ENCODE measurements at regions not wholly inside any gene's neighbourhood (a gene's known extent, or its start where the extent isn't known, plus 50 kb on each side); places are given as distances from the start of the nearest gene placed in this dataset.

DNA sequence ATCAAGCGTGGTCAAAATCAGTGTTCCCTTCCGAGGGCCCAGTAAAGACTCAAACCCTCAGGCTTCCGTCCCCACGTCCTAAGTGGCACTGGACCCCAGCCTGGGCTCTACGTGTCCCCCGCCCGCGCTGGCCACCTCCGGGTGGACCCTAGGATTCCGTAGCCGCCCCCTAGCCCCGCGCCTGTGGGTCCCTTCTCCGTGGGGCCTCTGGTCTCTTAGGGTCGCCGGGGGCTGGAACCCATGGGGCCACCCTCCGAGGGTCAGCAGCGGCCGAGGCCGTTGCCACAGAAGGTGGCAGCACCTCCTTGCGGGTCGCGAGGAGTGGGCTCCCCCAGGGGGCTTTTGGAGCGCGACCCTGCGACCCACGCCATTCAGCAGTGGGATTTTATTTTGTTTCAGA, 170.5 kb upstream of the EEPD1 start:
- H3K4me1 ChIP-seq (ENCODE audit: control insufficient read depth, low read length) = peaks cover 3% of the 10 kb centered on the region; the same call in 1 of the 2 replicates
- no peak overlapping the region for H3K4me2 ChIP-seq (ENCODE audit: low read length)
- no peak for TF ChIP-seq EZH2phosphoT487 (IDR thresholded peaks at IDR 0.05; ENCODE audit: borderline replicate concordance, low read length)
- TF ChIP-seq, protein P1, sequence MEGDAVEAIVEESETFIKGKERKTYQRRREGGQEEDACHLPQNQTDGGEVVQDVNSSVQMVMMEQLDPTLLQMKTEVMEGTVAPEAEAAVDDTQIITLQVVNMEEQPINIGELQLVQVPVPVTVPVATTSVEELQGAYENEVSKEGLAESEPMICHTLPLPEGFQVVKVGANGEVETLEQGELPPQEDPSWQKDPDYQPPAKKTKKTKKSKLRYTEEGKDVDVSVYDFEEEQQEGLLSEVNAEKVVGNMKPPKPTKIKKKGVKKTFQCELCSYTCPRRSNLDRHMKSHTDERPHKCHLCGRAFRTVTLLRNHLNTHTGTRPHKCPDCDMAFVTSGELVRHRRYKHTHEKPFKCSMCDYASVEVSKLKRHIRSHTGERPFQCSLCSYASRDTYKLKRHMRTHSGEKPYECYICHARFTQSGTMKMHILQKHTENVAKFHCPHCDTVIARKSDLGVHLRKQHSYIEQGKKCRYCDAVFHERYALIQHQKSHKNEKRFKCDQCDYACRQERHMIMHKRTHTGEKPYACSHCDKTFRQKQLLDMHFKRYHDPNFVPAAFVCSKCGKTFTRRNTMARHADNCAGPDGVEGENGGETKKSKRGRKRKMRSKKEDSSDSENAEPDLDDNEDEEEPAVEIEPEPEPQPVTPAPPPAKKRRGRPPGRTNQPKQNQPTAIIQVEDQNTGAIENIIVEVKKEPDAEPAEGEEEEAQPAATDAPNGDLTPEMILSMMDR (IDR thresholded peaks at IDR 0.05; ENCODE audit: low read depth, low read length, poor library complexity, severe bottlenecking) = no peak

DNA sequence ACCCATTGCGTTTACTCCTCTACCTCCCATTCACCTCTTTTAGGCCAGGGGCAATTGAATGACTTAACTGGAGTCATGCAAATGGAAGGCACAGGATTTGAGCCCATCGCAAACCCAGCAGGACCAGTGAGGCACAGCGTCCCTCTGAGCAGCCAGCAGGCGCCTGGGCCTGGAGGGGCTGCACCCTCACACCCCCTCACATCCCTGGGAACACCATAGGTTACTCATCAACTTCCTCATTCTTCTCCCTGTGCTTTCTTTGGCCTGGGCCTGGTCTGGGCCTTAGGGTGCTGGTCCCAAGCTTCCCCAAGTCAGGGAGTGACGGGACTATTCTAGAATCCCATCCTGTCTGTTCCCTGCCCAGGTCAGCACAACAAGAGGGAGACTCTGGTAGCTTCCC, 169.4 kb upstream of the EEPD1 start:
- Histone ChIP-seq H3K9me3 (ENCODE audit: control insufficient read depth, insufficient read depth, low read length) (no peaks in the 10 kb centered on the region), H3K4me1 (ENCODE audit: control insufficient read depth, low read length) (peaks cover 3% of the 10 kb centered on the region; the same call in 1 of the 2 replicates), H3K27me3 (ENCODE audit: control insufficient read depth, low read length) (peaks cover 16% of the 10 kb centered on the region), H3K4me2 (ENCODE audit: low read length) (no peak overlapping the region), H3K36me3 (ENCODE audit: control insufficient read depth, low read length) (no peaks in the 10 kb centered on the region), H3F3A (ENCODE audit: control insufficient read depth, insufficient read depth) (no peaks in the 10 kb centered on the region), H3K4me3 (ENCODE audit: low read length) (no peak overlapping the region), H3K9me2 (replicated peaks; ENCODE audit: control insufficient read depth, low read length) (no peaks in the 10 kb centered on the region), H3K27ac (ENCODE audit: low read depth, low read length) (no peak overlapping the region), H3K79me2 (ENCODE audit: control insufficient read depth, low read length) (no peaks in the 10 kb centered on the region), H4K20me1 (ENCODE audit: control insufficient read depth, insufficient read depth, low read depth, low read length) (no peaks in the 10 kb centered on the region)
- no peak for TF ChIP-seq EZH2phosphoT487 (IDR thresholded peaks at IDR 0.05; ENCODE audit: borderline replicate concordance, low read length)
- TF ChIP-seq, protein P1 (IDR thresholded peaks at IDR 0.05; ENCODE audit: low read depth, low read length, poor library complexity, severe bottlenecking) = no peak

More for the DNA sequence above, 170.5 kb upstream of the EEPD1 start:
- Histone ChIP-seq H4K20me1 (ENCODE audit: control insufficient read depth, insufficient read depth, low read depth, low read length) (no peaks in the 10 kb centered on the region), H3K36me3 (ENCODE audit: control insufficient read depth, low read length) (no peaks in the 10 kb centered on the region), H3K79me2 (ENCODE audit: control insufficient read depth, low read length) (no peaks in the 10 kb centered on the region), H3K27ac (ENCODE audit: low read depth, low read length) (no peak overlapping the region), H3F3A (ENCODE audit: control insufficient read depth, insufficient read depth) (no peaks in the 10 kb centered on the region), H3K4me3 (ENCODE audit: low read length) (no peak overlapping the region), H3K9me2 (replicated peaks; ENCODE audit: control insufficient read depth, low read length) (no peaks in the 10 kb centered on the region), H3K27me3 (ENCODE audit: control insufficient read depth, low read length) (peaks cover 22% of the 10 kb centered on the region), H3K9me3 (ENCODE audit: control insufficient read depth, insufficient read depth, low read length) (no peaks in the 10 kb centered on the region)

DNA sequence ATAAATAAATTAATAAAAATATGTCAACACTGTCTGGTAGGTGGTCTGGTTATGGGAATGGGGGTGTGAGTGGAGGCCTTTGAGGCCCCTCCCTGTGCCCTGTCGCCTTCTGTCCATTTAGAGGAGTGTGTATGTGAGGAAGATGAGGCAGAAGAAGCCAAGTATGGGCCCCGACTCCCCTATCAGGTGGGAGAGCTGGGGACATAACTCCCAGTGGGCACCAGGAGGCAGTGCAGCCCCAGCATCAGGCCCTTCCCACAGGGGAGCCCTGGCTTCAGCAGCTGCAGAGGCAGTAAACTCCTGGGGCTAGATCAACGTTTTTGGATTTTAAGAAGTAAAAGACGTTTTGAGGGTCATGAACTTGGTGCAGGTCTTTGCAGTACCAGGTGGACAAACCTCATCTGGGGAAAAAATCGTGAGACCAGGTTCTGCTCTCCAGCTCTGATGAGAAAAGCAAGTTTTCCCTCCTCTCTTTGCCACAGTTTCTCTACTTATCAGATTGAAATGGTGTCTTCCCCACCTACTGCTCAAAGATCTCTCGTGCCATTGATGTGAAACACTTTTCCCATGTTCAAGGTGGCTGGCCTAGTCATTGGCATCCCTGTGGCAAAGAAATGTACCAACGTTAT, 167.8 kb upstream of the EEPD1 start:
- no peak overlapping the region for H3K4me3 ChIP-seq (ENCODE audit: low read length)
- H3F3A ChIP-seq (ENCODE audit: control insufficient read depth, insufficient read depth) = no peaks in the 10 kb centered on the region
- H3K36me3 ChIP-seq (ENCODE audit: control insufficient read depth, low read length) = no peaks in the 10 kb centered on the region
- no peak for TF ChIP-seq EZH2phosphoT487 (IDR thresholded peaks at IDR 0.05; ENCODE audit: borderline replicate concordance, low read length)
- TF ChIP-seq, protein P1 (IDR thresholded peaks at IDR 0.05; ENCODE audit: low read depth, low read length, poor library complexity, severe bottlenecking) = peak; percentile 97
- H4K20me1 ChIP-seq (ENCODE audit: control insufficient read depth, insufficient read depth, low read depth, low read length) = no peaks in the 10 kb centered on the region
- H3K4me2 ChIP-seq (ENCODE audit: low read length) = no peak overlapping the region
- H3K9me2 ChIP-seq (replicated peaks; ENCODE audit: control insufficient read depth, low read length) = no peaks in the 10 kb centered on the region
- no peak overlapping the region for H3K27ac ChIP-seq (ENCODE audit: low read depth, low read length)
- H3K9me3 ChIP-seq (ENCODE audit: control insufficient read depth, insufficient read depth, low read length) = no peaks in the 10 kb centered on the region
- peaks cover 3% of the 10 kb centered on the region; the same call in 1 of the 2 replicates for H3K4me1 ChIP-seq (ENCODE audit: control insufficient read depth, low read length)
- peaks cover 3% of the 10 kb centered on the region for H3K27me3 ChIP-seq (ENCODE audit: control insufficient read depth, low read length)
- H3K79me2 ChIP-seq (ENCODE audit: control insufficient read depth, low read length) = no peaks in the 10 kb centered on the region

All from DOHH2 (cell line).